SK-N-DZ (cell line): ENCODE measurements at regions not wholly inside any gene's neighbourhood (a gene's known extent, or its start where the extent isn't known, plus 50 kb on each side); places are given as distances from the start of the nearest gene placed in this dataset.
A peak's percentile ranks its signal among the peaks of the same experiment; 100 is the strongest.

Experiments
- DNase-seq: peaks from one replicate; pipeline ENCODE4 v3.0.0-alpha.2; 2015; ENCODE audit warnings: low spot score

- DNase-seq, result peak; percentile 91
Measured at GRCh38 chr11:86193297-86194095, 51.1 kb upstream of the EED start.

GRCh38 chr11:86192519-86193257, 51.9 kb upstream of the EED start:
- DNase-seq, result no peak

- no peak for DNase-seq
Measured at GRCh38 chr11:86191874-86192273, 52.7 kb upstream of the EED start.

- DNase-seq, result no peak
Measured at GRCh38 chr11:86187027-86187426, 57.5 kb upstream of the EED start.

DNA sequence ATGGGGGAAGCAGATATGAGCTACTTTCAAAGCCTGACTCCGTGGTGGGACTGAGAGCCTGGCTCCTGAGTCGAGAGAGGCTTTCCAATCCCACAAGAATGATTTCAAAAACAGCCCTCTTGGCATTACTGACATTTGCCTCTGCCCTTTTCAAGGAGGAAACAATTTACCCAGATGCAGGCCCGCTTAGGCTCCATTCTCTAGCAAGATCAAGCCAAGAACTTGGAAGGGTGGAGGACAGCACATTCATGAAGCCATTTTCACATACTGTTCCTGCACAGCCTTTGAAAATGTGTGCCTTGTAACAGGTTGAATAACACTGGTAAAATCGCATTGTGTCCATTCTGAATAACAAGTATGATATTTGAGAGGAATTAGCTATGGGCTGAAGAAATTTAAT, 58.2 kb upstream of the EED start:
- DNase-seq, result no peak

- no peak for DNase-seq
Measured at GRCh38 chr11:86185381-86185750, 59.2 kb upstream of the EED start.

GRCh38 chr11:86184728-86185380, 59.7 kb upstream of the EED start:
- DNase-seq, result no peak

- DNase-seq, result no peak
Measured at GRCh38 chr11:86183694-86184093, 60.9 kb upstream of the EED start.

DNA sequence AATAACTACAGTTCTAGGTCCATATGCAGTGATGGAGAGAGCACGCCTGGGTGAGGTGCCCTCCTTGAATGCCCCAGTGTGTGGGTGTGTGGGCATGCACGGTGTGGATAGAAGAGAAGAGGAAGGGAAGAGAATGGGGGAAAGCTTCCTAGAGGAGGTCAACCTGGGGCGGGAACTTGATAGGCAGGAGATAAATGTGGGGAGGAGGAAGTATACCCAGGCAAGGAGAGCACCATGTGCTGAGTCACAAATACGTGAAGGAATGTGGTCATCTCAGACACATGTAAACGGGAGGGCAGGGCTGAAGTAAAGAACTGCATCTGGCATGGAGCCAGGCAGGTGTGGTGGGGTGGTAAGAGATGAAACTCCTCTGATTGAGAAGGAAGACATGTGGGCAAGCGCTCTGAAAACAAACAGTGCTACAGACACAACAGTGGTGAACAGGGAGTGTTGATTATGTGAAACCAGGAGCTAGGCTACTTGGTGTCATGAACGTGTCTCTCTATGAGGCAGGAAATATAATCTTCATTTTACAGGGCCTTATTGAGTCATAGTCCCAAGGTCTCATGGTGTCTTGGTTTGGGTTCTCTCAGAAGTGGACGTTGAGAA, 61.5 kb upstream of the EED start:
- no peak for DNase-seq

- DNase-seq, result no peak
Measured at GRCh38 chr11:86181379-86181778, 63.2 kb upstream of the EED start.

DNA sequence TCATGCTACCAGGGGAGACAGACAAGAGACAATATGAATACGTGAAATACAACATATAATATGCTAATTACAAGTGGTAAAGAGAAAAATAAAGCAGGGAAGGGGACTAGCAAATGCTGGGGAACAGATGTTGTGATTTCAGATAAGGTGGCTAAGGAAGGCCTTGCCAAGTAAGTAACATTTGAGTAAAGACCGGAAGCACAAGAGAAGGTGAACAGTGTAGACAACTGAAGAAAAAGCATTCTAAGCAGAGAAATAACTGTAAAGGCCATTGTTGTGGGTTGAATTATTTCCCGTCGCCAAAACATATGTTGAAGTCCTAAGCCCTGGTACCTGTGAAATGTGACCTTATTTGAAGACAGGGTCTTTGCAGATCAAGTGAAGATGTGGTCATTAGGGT, 63.7 kb upstream of the EED start:
- DNase-seq, result no peak

DNA sequence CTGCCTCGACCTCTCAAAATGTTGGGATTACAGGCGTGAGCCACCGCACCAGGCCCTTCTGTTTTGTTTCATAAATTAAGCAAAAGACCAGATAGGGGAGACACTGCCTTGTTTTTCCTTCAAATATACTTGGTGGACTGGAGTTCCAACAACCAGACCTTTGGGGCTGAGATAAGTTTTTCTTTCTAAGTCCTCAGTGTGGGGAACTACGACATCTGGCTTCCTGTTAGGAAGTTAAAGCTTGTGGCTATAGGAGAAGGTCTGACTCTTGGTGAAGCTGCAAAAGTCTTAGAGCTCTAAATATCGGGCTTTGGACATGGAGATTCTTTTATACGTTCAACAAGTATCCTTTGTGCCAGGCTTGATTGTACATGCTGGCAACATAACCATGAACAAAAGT, 64.1 kb upstream of the EED start:
- DNase-seq, result no peak

DNA sequence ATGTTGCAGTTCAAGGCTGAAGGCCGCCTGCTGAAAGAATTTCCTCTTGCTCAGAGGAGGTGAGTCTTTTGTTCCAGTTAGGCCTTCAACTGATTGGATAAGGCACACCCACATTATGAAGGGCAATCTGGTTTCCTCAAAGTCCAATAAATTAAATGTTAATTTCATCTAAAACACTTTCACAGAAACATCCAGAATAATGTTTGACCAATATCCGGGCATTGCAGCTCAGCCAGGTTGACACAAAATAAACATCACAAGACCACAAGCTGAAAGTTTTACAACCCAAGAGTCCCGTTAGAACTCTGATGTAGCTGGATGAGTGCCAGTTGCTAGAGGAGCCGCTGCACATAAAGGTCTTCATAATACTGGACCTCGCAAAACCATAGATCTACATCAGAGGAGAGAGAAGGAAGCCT, 64.9 kb upstream of the EED start:
- DNase-seq, result no peak

DNA sequence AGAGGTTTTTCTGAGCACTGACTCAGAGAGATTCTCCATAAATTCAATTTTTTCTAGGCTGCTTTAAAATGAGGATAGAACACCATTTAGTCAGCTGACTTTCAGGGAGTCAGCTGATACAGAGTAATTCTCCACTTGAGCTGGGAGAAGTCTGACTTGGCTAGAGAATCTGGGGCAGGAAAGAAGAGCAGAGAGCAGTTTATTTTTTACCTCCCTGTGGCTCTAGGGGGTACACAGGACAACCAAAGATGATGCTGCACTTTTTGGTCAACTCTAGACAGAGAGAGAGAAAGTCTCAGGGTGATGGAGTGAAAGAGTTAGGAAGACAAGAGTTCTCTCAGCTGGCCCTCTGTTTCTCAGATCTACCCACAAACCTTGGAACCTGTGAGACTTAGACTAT, 67.3 kb upstream of the EED start:
- no peak for DNase-seq

DNA sequence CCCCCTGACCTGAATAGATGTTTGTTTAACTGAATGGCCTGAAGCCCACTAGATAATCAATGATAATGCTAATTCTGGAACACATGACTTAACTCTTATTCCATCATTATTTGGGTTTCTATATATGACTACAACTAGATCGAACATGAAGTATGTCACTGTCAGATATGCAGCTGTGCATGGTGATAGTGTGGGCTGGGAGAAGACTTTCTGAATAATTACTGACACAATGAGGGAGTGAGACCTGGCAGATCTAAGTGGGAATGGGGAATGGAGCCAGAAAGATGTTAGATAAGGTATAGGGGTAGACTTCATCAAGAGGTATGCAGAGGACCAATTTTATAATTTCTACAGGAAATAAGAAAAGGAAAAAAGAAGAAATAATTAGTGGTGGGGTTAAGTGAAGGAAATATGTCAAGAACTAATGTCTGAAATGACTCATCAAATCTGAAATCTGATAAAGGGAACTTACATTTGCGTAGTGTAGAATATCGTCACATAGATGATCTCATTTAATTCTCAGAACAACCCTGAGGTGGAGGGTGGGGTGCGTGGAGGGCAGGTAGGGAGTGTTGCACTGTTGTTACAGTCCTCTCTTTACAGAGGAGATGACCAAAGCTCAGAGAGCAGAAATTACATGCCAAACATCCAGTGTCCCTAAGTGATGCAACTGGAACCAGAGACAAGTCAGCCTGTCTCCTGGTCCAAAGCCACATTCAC, 68.2 kb upstream of the EED start:
- DNase-seq, result no peak

- DNase-seq, result no peak
Measured at GRCh38 chr11:86175626-86176025, 68.9 kb upstream of the EED start.

- DNase-seq, result no peak
Measured at GRCh38 chr11:86175191-86175590, 69.4 kb upstream of the EED start.

DNA sequence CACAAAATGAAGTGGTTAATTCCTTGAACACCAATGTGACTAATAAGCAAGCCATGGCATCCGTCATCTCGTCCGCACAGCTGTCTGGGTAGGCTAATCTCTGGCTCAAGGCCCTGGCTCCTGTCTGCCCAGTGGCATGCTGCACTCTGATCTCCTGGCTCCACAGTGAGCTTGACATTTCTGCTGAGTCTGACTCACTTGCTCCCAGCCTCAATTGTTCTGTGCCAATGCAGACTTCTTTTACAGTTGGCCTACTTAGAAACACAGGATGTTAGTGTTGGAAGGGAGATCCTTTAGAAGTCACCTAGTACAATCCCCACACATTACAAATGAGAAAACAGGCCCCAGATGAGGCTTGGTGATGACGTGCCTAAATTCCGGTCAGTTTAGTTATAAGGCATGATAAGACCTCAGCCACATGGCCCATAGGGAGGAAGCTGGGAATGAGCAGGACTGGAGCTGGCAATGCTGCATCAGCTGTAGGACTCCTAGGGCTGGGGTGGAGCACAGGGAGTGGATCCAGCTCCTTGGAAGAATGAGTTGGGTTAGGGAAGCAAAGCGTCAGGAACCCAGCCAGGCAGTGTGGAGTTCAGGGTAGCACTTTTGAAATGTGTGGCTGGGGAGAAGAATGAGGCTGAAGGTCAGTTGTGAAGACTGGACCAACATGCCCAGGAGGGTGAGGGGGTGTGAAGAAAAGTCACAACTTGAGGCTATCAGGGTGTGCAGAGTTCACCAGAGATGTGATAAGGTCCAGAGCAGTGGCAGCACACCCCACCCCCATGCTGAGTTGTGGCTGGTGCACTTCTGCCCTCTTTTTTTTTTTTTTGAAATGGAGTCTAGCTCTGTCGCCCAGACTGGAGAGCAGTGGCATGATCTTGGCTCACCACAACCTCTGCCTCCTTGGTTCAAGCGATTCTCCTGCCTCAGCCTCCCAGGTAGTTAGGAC, 70.2 kb upstream of the EED start:
- DNase-seq, result no peak

- no peak for DNase-seq
Measured at GRCh38 chr11:86172894-86173293, 71.7 kb upstream of the EED start.

GRCh38 chr11:86171627-86172026, 72.9 kb upstream of the EED start:
- DNase-seq, result no peak
